RPMI8226 (cell line): ENCODE measurements at regions not wholly inside any gene's neighbourhood (a gene's known extent, or its start where the extent isn't known, plus 50 kb on each side); places are given as distances from the start of the nearest gene placed in this dataset.

ENCODE experiments used
- DNase-seq: peaks from one replicate; pipeline ENCODE4 v3.0.0-alpha.2; 2015

DNA sequence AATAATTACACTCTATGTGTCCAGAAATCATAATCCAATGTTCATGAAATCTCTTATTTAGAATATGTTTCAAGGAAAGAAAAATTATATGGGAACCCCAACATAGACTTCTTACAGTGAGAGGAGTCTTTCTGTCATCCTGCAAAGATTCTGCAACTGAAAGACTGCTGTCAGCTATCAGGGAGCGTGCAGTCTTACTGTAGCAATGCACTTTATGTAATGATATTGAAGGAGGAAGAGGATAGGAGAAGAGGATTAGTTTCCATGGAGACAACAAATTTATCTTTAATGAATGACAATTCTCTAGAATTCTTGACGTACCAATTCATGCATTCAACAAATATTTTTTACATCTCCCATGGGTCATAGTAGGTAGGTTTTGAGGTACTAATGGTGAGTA, 61.3 kb upstream of the MYT1L start:
- DNase-seq = no peak

DNA sequence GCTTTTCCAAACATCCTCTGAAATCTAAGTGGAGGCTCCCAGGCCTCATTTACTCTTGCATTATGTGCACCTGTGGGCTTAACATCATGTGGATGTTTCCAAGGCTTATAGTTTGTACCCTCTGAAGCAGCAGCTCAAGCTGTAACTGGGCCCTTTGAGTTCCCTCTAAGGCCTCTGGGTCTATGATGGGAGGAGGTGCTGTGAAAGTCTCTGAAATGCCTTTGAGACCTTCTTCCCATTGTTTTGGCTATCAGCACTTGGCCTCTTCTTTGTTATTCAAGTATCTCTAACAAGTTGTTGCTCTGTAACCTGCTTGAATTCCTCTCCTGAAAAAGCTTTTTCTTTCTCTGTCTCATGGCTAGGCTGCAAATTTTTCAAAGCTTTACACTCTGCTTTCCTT, 58.1 kb upstream of the MYT1L start:
- DNase-seq = no peak
